Peyer's patch (tissue), 4 donors: ENCODE measurements at regions not wholly inside any gene's neighbourhood (a gene's known extent, or its start where the extent isn't known, plus 50 kb on each side); places are given as distances from the start of the nearest gene placed in this dataset.

Source experiments
- DNase-seq, 3 donors: peaks; one replicate each; pipeline ENCODE4 v3.0.0-alpha.2; 2017 to 2019
- H3K27ac ChIP-seq, 4 donors: fragments of 200-600 bp; sonication (generic); one replicate each; pipeline ENCODE4 v1.5.1; 2016 to 2019
- H3K27me3 ChIP-seq, 2 donors: fragments of 200-600 bp; sonication (generic); one replicate each; pipeline ENCODE4 v1.5.1; 2019
- H3K36me3 ChIP-seq, 3 donors: fragments of 200-600 bp; sonication (generic); one replicate each; pipeline ENCODE4 v1.5.1; 2016 to 2019
- H3K4me1 ChIP-seq, 4 donors: fragments of 200-600 bp; sonication (generic); one replicate each; pipeline ENCODE4 v1.5.1; 2016 to 2019
- H3K4me3 ChIP-seq, 4 donors: fragments of 200-600 bp; sonication (generic); 1 replicate in 3 of 4; 2 replicates in 1 of 4; pipeline ENCODE4 v1.5.1; 2016 to 2019; ENCODE audit warnings: mild to moderate bottlenecking in 1 of 4
- H3K9me3 ChIP-seq, 4 donors: fragments of 200-600 bp; sonication (generic); one replicate each; pipeline ENCODE4 v1.5.1; 2016 to 2019; ENCODE audit warnings: mild to moderate bottlenecking in 1 of 4
- CTCF ChIP-seq, 6 experiments: fragments of 450-650 bp in 4 of 6; fragments of 200-600 bp in 2 of 6; sonication (generic) in 1 of 6; IDR thresholded peaks; one replicate each; pipeline ENCODE4 v1.5.1; 2017 to 2019; ENCODE audit warnings: antibody characterized with exemption in 6 of 6, mild to moderate bottlenecking in 3 of 6, moderate library complexity in 1 of 6
- POLR2A ChIP-seq, 2 donors: fragments of 450-650 bp; IDR thresholded peaks; one replicate each; pipeline ENCODE4 v1.5.1; 2017; ENCODE audit warnings: antibody characterized with exemption in 2 of 2, mild to moderate bottlenecking in 2 of 2, moderate library complexity in 2 of 2

- H3K4me1 ChIP-seq, result no peaks in the 10 kb centered on the region
- no peak for TF ChIP-seq CTCF (IDR thresholded peaks at IDR 0.05)
- no peak for TF ChIP-seq POLR2A (IDR thresholded peaks at IDR 0.05)
- no peaks in the 10 kb centered on the region for H3K36me3 ChIP-seq
- H3K27me3 ChIP-seq, result no peaks in the 10 kb centered on the region
- H3K9me3 ChIP-seq, result no peaks in the 10 kb centered on the region
- no peak overlapping the region for H3K4me3 ChIP-seq
- DNase-seq, result no peak
- no peak overlapping the region for H3K27ac ChIP-seq
Measured at GRCh38 chr14:49287004-49287403, 299.2 kb downstream of the RPS29 start.

- TF ChIP-seq CTCF (IDR thresholded peaks at IDR 0.05), result no peak
- TF ChIP-seq POLR2A (IDR thresholded peaks at IDR 0.05), result no peak
- Histone ChIP-seq H3K27ac (no peak overlapping the region), H3K36me3 (no peaks in the 10 kb centered on the region), H3K27me3 (no peaks in the 10 kb centered on the region), H3K9me3 (no peaks in the 10 kb centered on the region), H3K4me1 (no peaks in the 10 kb centered on the region), H3K4me3 (no peak overlapping the region)
- no peak for DNase-seq
Measured at GRCh38 chr14:49286257-49286983, 299.8 kb downstream of the RPS29 start.

- TF ChIP-seq POLR2A (IDR thresholded peaks at IDR 0.05) (no peak), CTCF (IDR thresholded peaks at IDR 0.05) (no peak)
- Histone ChIP-seq H3K4me3 (no peak overlapping the region), H3K9me3 (no peaks in the 10 kb centered on the region), H3K36me3 (no peaks in the 10 kb centered on the region), H3K27ac (no peak overlapping the region), H3K27me3 (no peaks in the 10 kb centered on the region), H3K4me1 (no peaks in the 10 kb centered on the region)
- no peak for DNase-seq
Measured at GRCh38 chr14:49280566-49280965, 305.6 kb downstream of the RPS29 start.

GRCh38 chr14:49250517-49250916, 335.7 kb downstream of the RPS29 start:
- Histone ChIP-seq H3K4me3 (no peak overlapping the region), H3K27ac (no peak overlapping the region), H3K9me3 (no peaks in the 10 kb centered on the region), H3K27me3 (no peaks in the 10 kb centered on the region), H3K36me3 (no peaks in the 10 kb centered on the region), H3K4me1 (no peaks in the 10 kb centered on the region)
- TF ChIP-seq CTCF (IDR thresholded peaks at IDR 0.05) (no peak), POLR2A (IDR thresholded peaks at IDR 0.05) (no peak)
- DNase-seq, result no peak

GRCh38 chr14:49250109-49250508, 336.1 kb downstream of the RPS29 start:
- no peaks in the 10 kb centered on the region for H3K4me1 ChIP-seq

More at GRCh38 chr14:49250109-49250508, 336.1 kb downstream of the RPS29 start:
- Histone ChIP-seq H3K27me3 (no peaks in the 10 kb centered on the region), H3K4me3 (no peak overlapping the region), H3K9me3 (no peaks in the 10 kb centered on the region), H3K27ac (no peak overlapping the region), H3K36me3 (no peaks in the 10 kb centered on the region)
- TF ChIP-seq CTCF (IDR thresholded peaks at IDR 0.05) (no peak), POLR2A (IDR thresholded peaks at IDR 0.05) (no peak)
- DNase-seq, result no peak
